ENCODE measurements at regions not wholly inside any gene's neighbourhood (a gene's known extent, or its start where the extent isn't known, plus 50 kb on each side); places are given as distances from the start of the nearest gene placed in this dataset.

DNA sequence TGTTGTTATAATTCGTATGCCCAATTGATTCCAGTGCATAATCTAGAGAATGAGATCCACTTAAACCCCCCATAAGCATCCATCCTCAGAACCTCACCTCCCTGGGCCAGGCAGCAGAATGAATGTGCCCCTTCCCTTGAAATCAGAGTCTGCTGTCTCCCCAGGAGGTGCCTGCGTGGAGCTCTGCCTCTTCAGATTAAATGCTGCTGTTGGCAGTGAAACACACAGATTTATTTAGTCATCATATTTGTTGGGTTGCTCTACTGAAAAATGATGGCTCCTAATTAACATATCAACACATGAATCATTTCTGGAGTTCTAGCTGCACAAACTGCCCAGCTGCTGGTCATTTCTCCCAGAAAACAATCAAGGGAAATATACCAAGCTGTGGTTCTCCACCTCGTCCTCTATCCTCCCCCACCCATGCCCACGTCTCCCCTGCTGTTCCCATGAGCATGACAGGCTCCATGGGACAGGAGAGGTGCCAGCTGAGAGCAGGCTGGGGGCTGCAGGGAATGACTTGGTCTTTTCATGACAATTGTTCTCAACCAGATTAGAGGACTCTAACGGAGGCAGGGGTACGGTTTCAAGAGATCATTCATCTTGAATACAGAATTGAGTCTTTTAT, 633.1 kb downstream of the CDH26 start:
- TF ChIP-seq, protein P1, sequence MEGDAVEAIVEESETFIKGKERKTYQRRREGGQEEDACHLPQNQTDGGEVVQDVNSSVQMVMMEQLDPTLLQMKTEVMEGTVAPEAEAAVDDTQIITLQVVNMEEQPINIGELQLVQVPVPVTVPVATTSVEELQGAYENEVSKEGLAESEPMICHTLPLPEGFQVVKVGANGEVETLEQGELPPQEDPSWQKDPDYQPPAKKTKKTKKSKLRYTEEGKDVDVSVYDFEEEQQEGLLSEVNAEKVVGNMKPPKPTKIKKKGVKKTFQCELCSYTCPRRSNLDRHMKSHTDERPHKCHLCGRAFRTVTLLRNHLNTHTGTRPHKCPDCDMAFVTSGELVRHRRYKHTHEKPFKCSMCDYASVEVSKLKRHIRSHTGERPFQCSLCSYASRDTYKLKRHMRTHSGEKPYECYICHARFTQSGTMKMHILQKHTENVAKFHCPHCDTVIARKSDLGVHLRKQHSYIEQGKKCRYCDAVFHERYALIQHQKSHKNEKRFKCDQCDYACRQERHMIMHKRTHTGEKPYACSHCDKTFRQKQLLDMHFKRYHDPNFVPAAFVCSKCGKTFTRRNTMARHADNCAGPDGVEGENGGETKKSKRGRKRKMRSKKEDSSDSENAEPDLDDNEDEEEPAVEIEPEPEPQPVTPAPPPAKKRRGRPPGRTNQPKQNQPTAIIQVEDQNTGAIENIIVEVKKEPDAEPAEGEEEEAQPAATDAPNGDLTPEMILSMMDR (conservative IDR thresholded peaks at IDR 0.05; ENCODE audit: low read depth, low read length): no peak
- DNase-seq (ENCODE audit: low read depth): no peak
- no peak overlapping the region for H3K4me3 ChIP-seq (ENCODE audit: low read depth, low read length)

- no peak overlapping the region for H3K4me3 ChIP-seq (ENCODE audit: low read depth, low read length)
- TF ChIP-seq, protein P1 (conservative IDR thresholded peaks at IDR 0.05; ENCODE audit: low read depth, low read length): no peak
- DNase-seq (ENCODE audit: low read depth): no peak
These were observed 640.3 kb downstream of the CDH26 start for GRCh38 chr20:60598528-60598927.

DNA sequence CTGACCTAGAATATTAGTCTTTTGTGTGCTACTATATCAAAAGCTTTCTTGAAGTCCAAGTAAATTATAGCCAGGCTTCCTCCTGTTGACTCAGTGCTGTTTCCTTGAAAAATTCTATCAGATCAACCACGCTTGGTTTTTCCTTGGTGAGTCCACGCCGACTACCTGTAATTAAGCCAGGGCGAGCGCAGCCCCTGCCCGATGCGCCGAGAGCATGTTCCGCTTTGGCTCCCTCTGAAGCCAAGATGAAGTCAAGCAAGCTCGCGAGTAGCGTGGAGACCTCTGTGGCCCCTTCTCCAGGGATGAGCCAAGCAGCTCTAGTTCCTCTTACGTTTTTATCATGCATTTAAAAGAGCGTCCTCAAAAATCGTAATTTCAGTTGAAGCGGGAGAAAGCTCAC, 641.2 kb downstream of the CDH26 start:
- H3K4me3 ChIP-seq (ENCODE audit: low read depth, low read length): no peak overlapping the region
- DNase-seq (ENCODE audit: low read depth): no peak
- TF ChIP-seq, protein P1 (conservative IDR thresholded peaks at IDR 0.05; ENCODE audit: low read depth, low read length): no peak

GRCh38 chr20:60600036-60600435, 641.8 kb downstream of the CDH26 start:
- no peak for DNase-seq (ENCODE audit: low read depth)
- TF ChIP-seq, protein P1 (conservative IDR thresholded peaks at IDR 0.05; ENCODE audit: low read depth, low read length): no peak
- H3K4me3 ChIP-seq (ENCODE audit: low read depth, low read length): no peak overlapping the region

- DNase-seq (ENCODE audit: low read depth): no peak
- H3K4me3 ChIP-seq (ENCODE audit: low read depth, low read length): no peak overlapping the region
- TF ChIP-seq, protein P1 (conservative IDR thresholded peaks at IDR 0.05; ENCODE audit: low read depth, low read length): no peak
These were observed 628.0 kb upstream of the CDH4 start for GRCh38 chr20:60624066-60624465.

GRCh38 chr20:60627751-60628565, 624.1 kb upstream of the CDH4 start:
- H3K4me3 ChIP-seq (ENCODE audit: low read depth, low read length): no peak overlapping the region
- TF ChIP-seq, protein P1 (conservative IDR thresholded peaks at IDR 0.05; ENCODE audit: low read depth, low read length): no peak
- no peak for DNase-seq (ENCODE audit: low read depth)

Data from choroid plexus epithelial cell (primary cell).